ENCODE measurements at regions not wholly inside any gene's neighbourhood (a gene's known extent, or its start where the extent isn't known, plus 50 kb on each side); places are given as distances from the start of the nearest gene placed in this dataset.

DNA sequence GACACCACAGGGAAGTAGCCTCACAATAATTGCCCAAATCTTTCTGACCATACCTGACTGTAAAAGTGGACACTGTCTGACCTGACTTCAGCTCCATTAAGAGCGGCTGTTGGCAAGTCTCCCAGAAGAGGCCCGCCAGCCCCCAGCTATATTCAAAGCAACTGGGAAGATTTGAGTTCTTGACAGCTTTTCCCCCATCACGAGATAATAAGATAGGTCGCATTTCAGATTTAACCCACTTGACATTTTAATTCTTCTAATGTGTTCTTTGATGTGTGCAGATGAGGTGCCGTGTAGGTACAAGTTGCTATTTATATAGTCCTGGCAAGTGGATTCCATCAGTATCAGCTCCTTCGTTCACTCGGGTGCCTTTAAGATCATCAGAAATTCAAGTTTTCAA, 345.7 kb downstream of the DRD1 start:
- DNase-seq, result no peak

DNA sequence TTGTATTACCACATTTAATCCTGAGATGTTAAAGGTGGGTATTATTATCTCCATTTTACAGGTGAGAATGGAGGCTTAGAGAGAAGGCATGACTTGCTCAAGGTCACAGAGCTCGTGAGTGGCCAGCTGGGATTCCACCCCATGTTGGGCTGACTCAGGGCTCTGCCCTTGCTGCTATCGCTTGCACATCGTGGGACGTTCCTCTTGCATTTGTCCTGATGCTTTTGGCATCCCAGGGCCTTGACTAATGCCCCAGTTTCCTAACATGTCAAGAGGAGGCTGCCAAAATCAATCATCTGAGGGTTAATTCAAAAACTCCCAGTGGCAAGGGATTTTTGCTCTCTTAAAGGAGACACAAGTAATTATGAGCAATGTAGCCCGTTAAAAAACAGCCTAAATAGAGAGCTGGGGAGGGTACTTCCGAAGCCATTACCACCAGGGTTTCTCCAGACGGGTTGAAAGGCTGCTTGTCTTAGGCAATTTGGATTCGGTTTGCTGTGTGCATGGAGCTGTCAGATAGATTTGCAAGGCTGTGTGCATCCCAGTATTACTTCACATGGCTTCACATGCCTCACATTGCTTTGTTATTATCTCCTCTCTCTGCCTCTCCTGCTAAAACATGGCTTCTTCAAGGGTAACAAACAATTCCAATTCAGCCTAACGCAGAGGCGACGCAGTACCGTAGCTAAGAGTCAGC, 347.4 kb downstream of the DRD1 start:
- DNase-seq, result no peak

DNA sequence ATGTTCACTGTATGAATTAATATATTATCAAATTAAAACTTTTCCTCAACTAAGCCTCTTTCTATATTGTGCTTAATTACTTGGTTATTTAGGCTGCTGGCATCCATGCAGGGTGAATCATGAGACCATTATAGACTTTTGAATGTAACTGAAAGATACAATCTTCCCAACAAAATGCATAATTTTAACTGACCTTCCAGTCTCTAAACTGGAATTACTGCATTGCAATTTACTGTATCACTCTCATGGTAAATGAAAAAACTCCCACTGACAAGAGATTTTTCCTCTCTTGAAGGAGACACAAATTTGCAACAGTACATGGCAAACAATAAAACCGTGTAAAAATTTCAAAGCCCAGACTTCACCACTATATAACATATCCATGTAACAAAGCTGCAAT, 349.5 kb downstream of the DRD1 start:
- no peak for DNase-seq

DNA sequence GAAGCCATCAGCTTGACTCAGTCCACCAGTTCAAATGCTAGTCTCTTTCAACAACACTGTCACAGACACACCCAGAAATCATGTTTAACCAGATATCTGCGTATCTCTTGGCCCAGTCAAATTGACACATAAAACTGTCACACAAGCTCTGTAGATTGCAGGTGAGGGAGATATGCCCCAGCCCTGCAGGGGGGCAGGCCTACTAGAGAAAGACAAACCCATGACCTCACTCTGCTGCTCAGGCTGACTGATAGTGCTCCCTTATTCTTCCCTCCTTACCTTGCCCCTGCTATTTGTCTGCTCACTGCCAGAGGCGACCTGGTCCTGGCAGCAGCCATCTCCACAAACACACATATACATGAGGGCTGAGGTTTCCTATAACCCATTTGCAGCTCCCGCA, 351.3 kb downstream of the DRD1 start:
- DNase-seq, result no peak

DNA sequence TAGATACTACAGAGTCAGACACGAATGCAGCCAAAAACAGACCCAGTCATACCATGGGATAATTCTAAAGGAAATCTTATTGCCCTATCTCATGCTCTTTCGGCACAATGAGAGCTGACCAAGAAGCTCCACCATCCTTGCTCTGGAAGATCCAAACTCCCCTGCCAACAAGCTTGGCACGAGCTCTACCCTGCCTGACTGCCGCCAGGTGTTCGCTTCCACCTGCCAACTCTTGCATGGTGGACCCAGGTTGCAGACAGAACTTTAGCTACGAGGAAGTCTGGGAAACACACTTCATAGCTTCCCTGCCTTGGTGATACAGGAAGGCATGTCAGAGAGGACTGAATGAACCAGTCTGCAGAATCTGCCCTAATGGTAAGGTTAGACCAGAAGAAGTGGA, 355.0 kb downstream of the DRD1 start:
- no peak for DNase-seq

DNA sequence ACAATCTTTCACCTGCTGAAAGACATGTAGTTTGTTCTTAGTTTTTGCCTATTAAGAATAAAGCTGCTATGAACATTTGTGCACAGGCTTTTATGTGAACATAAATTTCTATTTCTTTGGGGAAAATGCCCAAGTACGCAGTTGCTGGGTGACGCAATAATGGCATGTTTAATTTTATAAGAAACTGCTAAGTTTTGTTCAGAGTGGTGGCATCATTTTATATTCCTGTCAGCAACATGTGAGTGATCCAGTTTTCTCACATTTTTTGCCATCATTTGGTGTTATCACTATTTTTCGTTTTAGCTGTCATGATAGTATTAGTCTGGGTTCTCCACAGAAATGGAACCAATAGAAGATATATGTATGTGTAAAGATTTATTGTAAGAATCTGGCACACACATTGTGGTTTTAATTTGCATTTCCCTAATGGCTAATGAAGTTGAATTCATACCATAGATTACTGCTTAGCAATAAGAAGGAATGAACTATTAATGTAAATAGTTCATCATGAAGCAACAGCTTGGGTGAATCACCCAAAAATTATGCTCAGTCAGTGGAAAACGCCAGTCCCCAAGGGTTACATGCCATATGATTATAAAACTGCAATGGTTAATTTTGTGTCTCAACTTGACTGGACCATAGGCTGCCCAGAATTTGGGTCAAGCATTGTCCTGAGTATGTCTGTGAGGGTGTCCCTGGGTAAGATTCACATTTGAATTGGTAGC, 358.6 kb downstream of the MSX2 start:
- no peak for DNase-seq

DNA sequence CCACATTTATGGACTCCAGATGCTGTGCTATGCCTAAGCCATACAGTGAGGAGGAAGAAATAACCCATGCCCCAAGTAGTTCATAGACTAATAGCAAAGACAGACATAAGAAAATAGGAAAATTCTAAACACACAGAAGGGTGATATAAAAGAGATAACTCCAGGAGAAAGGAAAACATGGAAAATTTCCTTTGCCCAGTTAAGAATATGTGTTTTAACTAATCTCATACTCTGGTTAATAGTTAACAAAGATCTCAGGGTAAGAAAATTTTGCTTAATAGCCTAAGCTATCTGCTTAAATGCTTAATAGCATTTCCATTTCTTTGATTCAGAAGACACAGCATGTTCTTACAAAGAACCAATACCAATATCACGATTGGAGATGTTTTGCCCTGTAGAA, 358.0 kb downstream of the MSX2 start:
- DNase-seq, result no peak

DNA sequence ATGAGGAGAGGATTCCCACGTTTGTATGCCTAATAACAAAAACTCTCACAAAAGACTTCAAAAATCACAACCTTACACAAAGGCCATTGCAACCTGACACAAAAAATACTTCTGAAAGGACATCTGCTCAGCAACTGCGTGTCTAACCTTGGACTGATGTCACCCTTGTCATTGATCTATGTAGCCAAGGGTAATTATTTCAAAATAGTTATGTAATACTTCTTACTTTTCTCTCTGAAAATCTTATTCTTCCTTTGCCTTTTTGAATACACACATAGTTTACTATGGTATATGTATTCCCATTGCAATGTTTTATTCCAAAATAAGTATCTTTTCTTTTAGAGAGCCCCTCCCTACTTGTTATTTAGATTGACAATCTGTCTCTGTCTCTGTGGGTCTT, 355.3 kb downstream of the MSX2 start:
- DNase-seq, result no peak

DNA sequence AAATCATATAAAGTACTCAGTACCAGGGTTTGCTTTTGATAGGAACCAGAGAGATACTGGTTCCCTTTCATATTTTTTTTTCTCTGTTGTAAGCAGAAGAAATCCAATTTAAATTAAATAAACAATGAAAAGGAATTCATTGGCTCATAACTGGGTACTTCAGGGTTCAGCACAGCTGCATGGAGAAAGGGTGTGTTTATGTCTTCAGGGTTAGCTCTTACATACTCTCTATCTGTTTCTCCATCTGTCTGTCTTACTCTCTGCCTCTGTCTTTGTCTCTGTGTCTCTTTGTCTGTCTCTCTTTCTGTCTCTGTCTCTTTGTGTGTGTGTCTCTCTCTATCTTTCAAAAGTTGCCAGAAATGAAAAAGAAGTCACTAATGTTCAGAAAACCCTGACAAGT, 345.9 kb downstream of the MSX2 start:
- DNase-seq, result no peak

DNA sequence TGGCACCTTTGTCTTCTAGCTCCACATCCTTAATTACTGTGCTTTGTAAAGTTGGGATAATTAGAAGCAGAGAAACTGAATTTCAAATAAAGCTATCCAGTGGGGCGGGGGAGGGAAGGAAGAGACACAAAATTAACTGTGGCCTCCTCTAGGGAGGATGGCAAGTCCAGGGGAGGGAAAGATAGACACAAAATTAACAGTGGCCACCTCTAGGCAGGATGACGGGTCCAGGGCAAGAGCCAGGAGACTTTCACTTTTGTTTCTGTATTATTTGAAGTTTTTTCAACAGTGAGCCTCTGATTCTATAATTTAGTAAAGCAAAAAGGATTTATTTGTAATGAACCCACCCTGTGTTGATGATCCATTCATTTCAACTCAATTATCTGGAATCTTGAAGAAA, 335.9 kb downstream of the MSX2 start:
- DNase-seq, result no peak

DNA sequence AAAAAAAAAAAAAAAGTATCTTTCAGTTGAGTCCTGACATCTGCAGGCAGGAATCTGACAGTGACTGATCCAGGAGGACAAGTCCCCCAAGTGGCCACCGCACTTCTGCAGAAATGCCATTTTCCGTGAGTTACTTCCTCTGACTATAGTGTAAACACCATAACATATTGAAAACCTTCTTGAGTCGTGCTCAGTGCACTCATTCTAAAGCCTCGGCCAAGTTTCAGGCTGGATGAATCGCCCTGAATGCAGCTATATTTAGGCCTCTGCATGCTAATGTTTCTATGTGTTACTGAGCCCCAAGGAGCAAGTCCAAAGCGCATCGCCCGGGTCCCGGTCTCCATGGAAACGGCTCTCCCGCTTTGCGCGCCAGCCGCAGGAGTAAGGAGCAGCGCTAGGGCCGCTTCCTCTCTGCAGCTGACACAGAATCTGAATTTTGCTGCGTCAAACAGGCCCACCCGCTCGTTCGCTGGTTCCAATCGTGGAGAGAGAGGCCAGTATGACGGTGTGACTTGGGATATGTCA, 335.4 kb downstream of the MSX2 start:
- DNase-seq, result peak; percentile 34

DNA sequence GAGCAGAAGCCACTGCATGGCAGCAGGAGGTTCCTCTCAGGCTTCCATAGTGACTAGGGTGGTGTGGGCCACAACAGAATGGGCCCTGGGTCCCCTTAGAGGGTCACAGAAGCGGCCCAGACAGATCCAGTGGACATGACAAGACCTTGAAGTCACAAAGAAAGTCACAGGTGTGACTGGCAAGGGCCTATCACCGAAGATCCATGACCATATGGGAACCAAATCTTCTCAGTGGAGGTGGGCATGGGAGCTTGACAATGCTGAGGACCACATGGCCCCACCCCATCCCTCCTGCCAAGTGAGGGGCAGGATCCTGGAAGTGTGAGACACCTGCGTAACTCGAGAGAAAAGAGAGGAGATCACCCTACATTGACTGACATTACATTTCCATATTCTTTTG, 332.4 kb downstream of the MSX2 start:
- no peak for DNase-seq

DNA sequence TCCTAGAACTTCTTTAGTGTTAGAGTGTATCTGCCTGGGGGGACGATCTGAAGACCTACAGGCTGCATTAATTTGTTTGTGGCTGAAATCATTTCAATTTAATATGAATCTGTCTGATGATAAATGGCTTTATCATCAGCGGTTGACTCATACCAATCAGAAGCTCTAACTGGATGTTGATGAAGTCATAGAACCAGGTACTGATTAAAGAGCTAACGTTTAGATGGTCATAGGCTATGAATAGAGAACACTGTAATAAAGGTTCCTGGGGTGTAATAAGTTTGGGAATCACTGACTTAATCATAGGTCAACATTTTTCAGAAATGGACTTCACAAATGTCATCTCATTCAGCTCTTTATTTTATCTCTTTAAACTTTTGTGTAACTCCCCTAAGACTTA, 329.9 kb downstream of the MSX2 start:
- no peak for DNase-seq

DNA sequence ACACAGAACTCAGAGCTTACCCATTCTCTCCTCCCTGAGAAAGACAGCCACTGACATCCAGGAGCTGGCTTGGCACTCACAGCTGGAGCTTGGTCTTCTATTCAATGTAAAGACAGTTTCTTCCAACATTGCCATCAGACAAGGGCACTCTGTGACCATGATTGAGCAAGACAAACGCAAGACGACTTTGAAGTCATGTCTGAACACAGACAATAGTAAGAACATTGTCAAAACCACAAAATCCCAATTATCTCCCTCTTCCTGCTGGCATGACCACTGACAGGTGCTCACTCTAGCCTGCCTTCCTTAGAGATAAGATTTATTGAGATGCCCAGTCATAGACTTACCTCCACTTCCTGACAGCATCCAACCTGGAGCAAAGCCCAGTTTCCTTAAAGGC, 328.0 kb downstream of the MSX2 start:
- no peak for DNase-seq

DNA sequence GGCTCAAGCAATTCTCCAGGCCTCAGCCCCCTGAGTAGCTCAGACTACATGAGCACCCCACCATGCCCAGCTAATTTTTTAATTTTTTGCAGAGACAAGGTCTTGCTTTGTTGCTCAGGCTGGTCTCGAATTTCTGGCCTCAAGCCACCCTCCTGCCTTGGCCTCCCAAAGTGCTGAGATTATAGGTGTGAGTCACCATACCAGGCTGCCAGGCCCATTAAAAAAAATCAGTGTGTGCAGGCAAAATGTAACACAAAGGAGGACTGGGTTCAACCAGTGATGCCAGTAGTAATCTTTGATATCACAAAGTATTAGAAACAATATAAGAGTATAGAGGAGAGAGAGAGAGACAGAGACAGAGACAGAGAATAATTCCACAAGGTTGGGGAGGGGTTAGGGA, 322.7 kb downstream of the MSX2 start:
- no peak for DNase-seq

DNA sequence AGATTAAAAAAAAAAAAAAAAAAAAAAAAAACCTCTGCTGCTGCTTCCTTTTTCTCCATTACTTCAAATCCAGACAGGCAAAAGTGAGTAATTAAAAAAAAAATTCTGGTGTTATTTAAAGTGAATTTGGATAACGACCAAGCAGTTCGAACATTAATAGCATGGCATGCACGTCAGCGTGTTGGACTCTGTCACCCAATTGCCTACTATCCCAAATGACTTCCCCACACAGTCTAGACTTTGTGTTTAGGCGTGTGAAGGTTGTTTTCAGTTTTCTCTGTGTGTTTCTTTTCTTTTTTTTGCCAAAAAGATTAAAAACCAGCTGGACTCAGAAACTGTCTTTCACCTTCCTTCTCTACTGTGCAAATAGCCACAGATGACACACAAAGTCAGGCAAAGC, 321.4 kb downstream of the MSX2 start:
- no peak for DNase-seq

DNA sequence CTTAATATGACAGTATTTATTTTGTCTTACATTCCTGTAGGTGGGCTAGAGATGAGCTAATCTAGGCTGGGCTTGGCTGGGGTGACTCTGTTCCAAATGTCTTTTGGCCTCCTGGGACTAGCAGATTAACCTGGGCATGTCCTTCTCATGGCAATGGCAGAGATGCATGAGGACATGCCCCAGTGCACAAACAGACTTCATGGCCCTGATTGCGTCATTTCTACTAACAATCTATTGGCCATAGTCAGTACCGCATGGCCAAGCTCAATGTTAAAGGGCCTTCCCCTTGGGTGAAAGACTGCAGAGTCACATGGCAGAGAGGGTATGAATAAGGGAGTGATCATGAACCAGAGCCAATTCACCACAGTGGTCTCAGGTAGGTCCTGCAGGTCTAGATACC, 313.4 kb downstream of the MSX2 start:
- DNase-seq, result no peak

DNA sequence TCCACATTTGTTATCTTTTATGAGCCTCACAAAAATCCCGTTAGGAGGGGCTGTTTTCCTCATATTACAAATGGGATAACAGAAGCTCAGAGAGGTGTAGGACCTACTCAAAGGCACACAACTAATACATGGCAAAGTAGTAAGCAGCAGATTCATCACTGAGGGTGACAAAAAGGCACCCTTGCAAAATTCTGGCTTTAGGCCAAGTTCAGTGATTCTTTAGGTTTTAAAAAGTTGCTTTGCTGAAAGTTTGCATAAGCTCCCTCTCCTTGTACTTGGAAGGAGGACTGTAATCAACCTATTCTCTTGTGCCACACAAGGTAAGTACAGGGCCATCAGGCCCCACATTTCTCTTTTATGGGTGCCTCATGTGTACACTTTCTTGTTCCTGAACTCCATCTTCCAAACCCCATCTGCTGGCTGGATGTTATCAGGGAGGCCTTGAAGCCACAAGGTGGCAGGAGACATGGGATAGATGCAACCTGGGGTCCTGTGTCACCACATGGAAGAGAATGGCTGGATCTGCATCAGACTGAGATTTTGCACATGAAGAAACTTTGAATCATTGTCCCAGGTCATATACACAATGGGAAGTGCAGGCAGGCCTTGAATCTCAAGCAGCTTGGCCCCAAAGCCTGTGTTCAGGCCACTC, 311.6 kb downstream of the MSX2 start:
- DNase-seq, result no peak

DNA sequence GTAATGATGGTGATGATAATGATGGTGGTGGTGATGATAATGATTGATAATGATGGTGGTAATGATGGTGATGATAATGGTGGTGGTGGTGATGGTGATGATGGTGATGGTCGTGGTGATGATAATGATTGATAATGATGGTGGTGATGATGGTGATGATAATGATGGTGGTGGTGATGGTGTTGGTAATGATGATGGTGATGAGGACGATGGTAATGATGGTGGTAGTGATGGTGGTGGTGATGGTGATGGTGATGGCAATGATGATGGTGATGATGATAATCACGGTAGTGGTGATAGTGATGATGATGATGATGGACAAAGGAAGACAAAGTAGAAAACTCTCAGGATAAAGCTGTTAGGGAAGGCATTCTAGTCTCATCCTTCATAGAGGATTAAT, 310.5 kb downstream of the MSX2 start:
- DNase-seq, result no peak

DNA sequence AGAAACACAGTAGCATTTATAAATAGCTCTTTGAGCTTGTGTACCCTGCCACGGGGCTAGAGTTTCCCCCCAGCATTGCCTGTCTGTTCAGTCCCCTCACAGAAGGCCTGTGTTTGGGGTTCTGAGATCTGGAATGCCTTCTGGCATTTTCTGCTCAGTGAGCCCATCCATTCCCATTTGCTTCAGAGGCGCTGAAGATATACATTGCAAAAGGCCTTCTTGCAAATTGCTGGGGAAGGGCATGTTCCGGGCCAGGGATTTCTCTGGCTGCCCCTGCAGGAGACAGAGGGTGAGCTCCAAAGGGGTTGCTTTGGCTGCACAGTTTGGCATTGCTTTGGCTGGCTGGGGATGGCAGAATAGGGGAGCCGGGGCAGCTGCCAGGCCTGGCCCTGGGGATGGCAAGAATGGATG, 308.4 kb downstream of the MSX2 start:
- DNase-seq, result no peak

DNA sequence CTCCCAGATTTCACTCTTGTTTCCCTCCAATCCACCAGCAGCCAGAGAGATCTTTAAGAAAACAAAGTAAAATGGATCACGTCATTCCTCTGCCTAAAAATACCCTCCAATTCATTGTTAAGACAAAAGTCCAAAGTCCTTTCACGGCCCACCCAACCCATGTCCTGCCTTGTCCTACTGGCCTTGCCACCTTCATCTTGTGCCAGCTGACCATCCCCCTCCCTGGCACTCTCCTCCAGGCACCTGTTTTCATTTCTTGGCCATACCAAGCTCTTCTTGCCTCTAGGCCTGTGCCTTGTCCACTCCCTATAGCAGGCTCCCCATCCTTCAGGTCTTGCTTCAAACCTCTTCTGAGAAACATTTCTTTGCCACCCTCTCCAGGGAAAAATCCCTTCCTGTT, 307.6 kb downstream of the MSX2 start:
- no peak for DNase-seq

DNA sequence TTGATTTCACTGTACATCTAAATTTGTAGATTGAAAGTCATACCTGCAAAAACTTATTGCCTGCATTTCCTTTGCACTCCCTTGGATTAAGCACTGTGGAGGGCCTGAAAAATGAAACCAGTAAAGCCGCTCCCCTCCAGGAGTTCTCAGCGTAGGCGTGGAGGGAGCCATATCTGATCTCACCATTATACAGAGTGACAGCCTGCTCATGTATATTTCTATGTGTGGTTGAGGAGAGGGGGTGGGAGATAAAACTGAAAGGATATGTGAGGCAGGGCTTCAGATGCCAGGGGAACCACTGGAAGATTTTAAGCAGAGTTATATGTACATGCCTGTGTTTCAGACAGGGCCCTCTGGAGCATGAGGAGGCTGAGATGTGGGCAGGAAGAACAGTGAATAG, 303.0 kb downstream of the MSX2 start:
- no peak for DNase-seq

DNA sequence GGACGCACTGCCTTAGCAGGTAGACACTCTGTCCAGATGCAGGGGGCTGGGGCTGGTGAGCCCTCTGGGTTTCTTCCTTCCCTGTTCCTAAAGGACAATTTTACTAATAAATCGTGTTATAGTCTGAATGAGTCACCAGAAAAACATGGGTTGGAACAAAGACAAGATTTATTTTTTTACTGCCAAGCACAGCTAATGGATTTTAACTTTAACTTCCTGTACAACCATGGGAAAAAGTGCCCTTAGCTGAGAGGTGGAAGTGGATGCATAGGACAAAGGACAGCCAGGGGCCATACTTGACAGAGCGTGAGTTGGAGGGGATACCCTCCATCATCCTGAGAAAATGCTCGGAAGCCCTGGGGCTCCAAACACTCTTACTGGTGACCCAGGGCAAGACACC, 300.7 kb downstream of the MSX2 start:
- DNase-seq, result no peak
